GM19397 (cell line): ENCODE measurements at regions not wholly inside any gene's neighbourhood (a gene's known extent, or its start where the extent isn't known, plus 50 kb on each side); places are given as distances from the start of the nearest gene placed in this dataset.

Experiments
- ATAC-seq: cut with Tn5 transposase; IDR thresholded peaks from one replicate; pipeline ENCODE4 v1.9.1; 2021; ENCODE audit warnings: mild to moderate bottlenecking, moderate library complexity; ENCODE audit not compliant: unreplicated experiment

- no peak for ATAC-seq
These were observed 780.1 kb downstream of the TUSC7 start for GRCh38 chr3:117489663-117490079.

GRCh38 chr3:117490716-117491115 is 781.1 kb downstream of the TUSC7 start:
- ATAC-seq = no peak

- no peak for ATAC-seq
These were observed 786.0 kb downstream of the TUSC7 start for GRCh38 chr3:117495620-117496019.

GRCh38 chr3:117499189-117499870 is 789.8 kb downstream of the TUSC7 start:
- ATAC-seq = no peak

GRCh38 chr3:117507958-117508357 is 798.4 kb downstream of the TUSC7 start:
- ATAC-seq = no peak

- no peak for ATAC-seq
These were observed 800.3 kb downstream of the TUSC7 start for GRCh38 chr3:117509858-117510257.

GRCh38 chr3:117510396-117510795 is 800.8 kb downstream of the TUSC7 start:
- ATAC-seq = no peak

GRCh38 chr3:117512975-117513374 is 803.4 kb downstream of the TUSC7 start:
- no peak for ATAC-seq

GRCh38 chr3:117515309-117515708 is 805.7 kb downstream of the TUSC7 start:
- no peak for ATAC-seq

- ATAC-seq = no peak
These were observed 808.8 kb downstream of the TUSC7 start for GRCh38 chr3:117518364-117518763.

- ATAC-seq = no peak
These were observed 810.2 kb downstream of the TUSC7 start for GRCh38 chr3:117519776-117520175.

- no peak for ATAC-seq
These were observed 811.0 kb downstream of the TUSC7 start for GRCh38 chr3:117520582-117520981.

- ATAC-seq = no peak
These were observed 813.8 kb downstream of the TUSC7 start for GRCh38 chr3:117523418-117523817.

GRCh38 chr3:117524890-117525289 is 815.3 kb downstream of the TUSC7 start:
- ATAC-seq = no peak

GRCh38 chr3:117526470-117527079 is 817.0 kb downstream of the TUSC7 start:
- no peak for ATAC-seq

- ATAC-seq = no peak
These were observed 817.8 kb downstream of the TUSC7 start for GRCh38 chr3:117527346-117527745.

- ATAC-seq = no peak
These were observed 819.1 kb downstream of the TUSC7 start for GRCh38 chr3:117528688-117529087.

GRCh38 chr3:117531078-117531767 is 821.6 kb downstream of the TUSC7 start:
- no peak for ATAC-seq

- no peak for ATAC-seq
These were observed 822.7 kb downstream of the TUSC7 start for GRCh38 chr3:117532268-117532667.

- ATAC-seq = no peak
These were observed 824.6 kb downstream of the TUSC7 start for GRCh38 chr3:117534138-117534537.

GRCh38 chr3:117536006-117536405 is 826.4 kb downstream of the TUSC7 start:
- no peak for ATAC-seq

GRCh38 chr3:117537949-117538348 is 828.4 kb downstream of the TUSC7 start:
- no peak for ATAC-seq
